Transverse colon (tissue), 3 donors: ENCODE measurements at regions not wholly inside any gene's neighbourhood (a gene's known extent, or its start where the extent isn't known, plus 50 kb on each side); places are given as distances from the start of the nearest gene placed in this dataset.

ENCODE experiments used
- CTCF ChIP-seq, 5 experiments: fragments of 200-600 bp in 3 of 5; fragments of 450-650 bp in 2 of 5; sonication (generic) in 3 of 5; IDR thresholded peaks; 1 replicate in 2 of 5; 2 replicates in 3 of 5; pipeline ENCODE4 v1.5.1; 2016 to 2017; ENCODE audit warnings: antibody characterized with exemption in 5 of 5, inconsistent platforms in 3 of 5, mild to moderate bottlenecking in 2 of 5, moderate library complexity in 1 of 5
- POLR2A ChIP-seq: fragments of 450-650 bp; IDR thresholded peaks from one replicate; pipeline ENCODE4 v1.6.1; 2016; ENCODE audit warnings: antibody characterized with exemption, mild to moderate bottlenecking, moderate library complexity

- TF ChIP-seq CTCF (IDR thresholded peaks at IDR 0.05) (no peak), POLR2A (no peak)
These were observed 285.8 kb upstream of the TBX18 start for GRCh38 chr6:85050149-85050548.
